Bronchial epithelial cell (primary cell): ENCODE measurements at regions not wholly inside any gene's neighbourhood (a gene's known extent, or its start where the extent isn't known, plus 50 kb on each side); places are given as distances from the start of the nearest gene placed in this dataset.

ENCODE experiments used
- DNase-seq: peaks from one replicate; pipeline ENCODE4 v3.0.0-alpha.2; 2010; ENCODE audit warnings: low read depth
- FAIRE-seq: peaks from 2 replicates; lab custom pipeline; 2011; peaks lifted over from hg19 to GRCh38; lab: Jason Lieb, UNC
- H3K27me3 ChIP-seq: 2 replicates; pipeline ENCODE4 v1.5.1; 2011; ENCODE audit warnings: low read length; ENCODE audit not compliant: control insufficient read depth, insufficient read depth
- H3K36me3 ChIP-seq: 2 replicates; pipeline ENCODE4 v1.5.1; 2011; ENCODE audit warnings: low read length; ENCODE audit not compliant: control insufficient read depth, insufficient read depth
- H3K4me3 ChIP-seq: 2 replicates; pipeline ENCODE4 v1.5.1; 2011; ENCODE audit warnings: mild to moderate bottlenecking, low read depth, low read length, control low read depth
- TF ChIP-seq, protein P1 (sequence below): IDR thresholded peaks from 2 replicates; pipeline ENCODE4 v1.5.1; 2011; ENCODE audit warnings: mild to moderate bottlenecking, moderate library complexity, low read length, control low read depth, inconsistent platforms; ENCODE audit not compliant: insufficient read depth, severe bottlenecking

DNA sequence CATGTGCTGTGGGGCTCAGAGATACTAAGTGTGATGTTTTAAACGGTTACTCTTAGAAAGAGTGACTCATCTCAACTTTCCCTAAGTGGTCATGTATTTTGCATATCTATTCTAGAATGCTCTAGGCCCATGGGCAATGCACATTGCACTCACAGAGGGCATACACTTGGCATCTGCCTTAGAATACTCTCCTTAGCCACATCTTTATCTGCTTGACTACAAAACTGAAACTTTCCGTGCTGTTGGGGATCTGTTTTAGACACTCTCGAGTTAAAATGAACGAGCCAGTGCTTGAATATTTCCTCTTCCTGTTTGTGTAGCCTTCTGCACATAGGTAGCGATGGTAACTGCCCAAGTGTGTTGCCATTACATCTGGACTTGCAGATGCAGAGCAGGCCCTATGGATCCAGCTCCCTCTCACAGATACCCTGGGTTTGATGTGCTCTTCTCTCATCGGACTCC, 180.5 kb downstream of the CAND1 start:
- H3K36me3 ChIP-seq = no peaks in the 10 kb centered on the region
- FAIRE-seq = no peak
- no peak overlapping the region for H3K4me3 ChIP-seq
- H3K27me3 ChIP-seq = no peaks in the 10 kb centered on the region
- TF ChIP-seq, protein P1, sequence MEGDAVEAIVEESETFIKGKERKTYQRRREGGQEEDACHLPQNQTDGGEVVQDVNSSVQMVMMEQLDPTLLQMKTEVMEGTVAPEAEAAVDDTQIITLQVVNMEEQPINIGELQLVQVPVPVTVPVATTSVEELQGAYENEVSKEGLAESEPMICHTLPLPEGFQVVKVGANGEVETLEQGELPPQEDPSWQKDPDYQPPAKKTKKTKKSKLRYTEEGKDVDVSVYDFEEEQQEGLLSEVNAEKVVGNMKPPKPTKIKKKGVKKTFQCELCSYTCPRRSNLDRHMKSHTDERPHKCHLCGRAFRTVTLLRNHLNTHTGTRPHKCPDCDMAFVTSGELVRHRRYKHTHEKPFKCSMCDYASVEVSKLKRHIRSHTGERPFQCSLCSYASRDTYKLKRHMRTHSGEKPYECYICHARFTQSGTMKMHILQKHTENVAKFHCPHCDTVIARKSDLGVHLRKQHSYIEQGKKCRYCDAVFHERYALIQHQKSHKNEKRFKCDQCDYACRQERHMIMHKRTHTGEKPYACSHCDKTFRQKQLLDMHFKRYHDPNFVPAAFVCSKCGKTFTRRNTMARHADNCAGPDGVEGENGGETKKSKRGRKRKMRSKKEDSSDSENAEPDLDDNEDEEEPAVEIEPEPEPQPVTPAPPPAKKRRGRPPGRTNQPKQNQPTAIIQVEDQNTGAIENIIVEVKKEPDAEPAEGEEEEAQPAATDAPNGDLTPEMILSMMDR = no peak
- no peak for DNase-seq

DNA sequence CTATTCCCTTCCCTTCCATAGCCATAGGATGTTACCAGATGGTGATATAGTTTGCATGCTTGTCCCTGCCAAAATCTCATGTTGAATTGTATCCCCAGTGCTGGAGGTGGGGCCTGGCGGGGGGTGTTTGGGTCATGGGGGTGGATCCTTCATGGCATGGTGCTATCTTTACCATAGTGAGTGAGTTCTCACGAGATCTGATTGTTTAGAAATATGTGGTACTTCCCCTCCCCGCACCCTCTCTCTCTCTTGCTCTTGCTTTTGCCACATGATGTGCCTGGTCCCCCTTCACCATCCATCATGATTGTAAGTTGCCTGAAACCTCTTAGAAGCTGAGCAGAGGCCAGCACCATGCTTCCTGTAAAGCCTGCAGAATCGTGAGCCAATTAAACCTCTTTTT, 181.3 kb downstream of the CAND1 start:
- Histone ChIP-seq H3K27me3 (no peaks in the 10 kb centered on the region), H3K36me3 (no peaks in the 10 kb centered on the region), H3K4me3 (no peak overlapping the region)
- FAIRE-seq (no peak), DNase-seq (no peak)
- TF ChIP-seq, protein P1 = no peak

DNA sequence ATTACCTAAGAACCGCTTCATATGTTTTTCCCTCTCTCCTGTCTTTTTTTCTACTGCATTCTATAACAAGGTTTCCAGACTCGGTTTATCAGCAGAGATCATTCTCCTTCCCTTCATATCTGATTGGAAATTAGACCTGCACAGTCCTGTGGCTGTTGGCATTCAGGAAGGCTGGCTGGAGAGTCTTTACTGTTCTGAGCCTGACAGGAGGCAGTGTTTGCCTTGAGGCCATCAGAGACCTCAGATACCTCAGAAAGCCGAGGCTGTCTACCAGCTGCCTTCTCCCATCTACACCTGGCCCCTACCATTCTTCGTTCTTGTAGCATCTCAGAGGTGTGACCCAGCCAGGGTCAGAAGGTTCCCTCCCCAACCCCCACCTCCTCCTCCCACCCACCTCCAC, 182.0 kb downstream of the CAND1 start:
- TF ChIP-seq, protein P1 = no peak
- Histone ChIP-seq H3K36me3 (no peaks in the 10 kb centered on the region), H3K27me3 (no peaks in the 10 kb centered on the region), H3K4me3 (no peak overlapping the region)
- DNase-seq (no peak), FAIRE-seq (no peak)

DNA sequence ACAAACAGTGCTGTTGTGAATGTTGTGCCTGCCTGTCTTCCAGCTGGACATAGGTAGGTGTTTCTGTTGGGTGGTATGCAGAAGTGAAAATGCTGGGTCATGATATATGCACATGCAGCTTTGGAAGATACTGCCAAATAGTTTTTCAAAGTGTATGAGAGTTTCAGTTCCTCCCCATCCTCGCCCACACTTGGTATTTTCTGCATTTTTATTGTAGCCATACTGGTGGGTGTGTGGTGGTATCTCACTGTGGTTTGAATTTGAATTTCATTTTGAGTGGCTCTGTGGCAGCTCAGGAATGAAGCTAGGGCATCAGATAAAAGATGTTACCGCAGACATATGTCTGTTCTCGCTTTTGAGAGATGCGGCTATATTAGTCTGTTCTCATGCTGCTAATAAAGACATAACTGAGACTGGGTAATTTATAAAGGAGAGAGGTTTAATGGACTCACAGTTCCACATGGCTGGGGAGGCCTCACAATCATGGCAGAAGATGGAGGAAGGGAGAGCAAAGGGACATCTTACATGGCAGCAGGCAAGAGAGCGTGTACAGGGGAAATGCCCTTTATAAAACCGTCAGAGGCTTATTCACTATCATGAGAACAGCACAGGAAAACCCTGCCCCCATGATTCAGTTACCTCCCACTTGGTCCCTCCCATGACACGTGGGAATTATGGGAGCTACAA, 183.1 kb downstream of the CAND1 start:
- TF ChIP-seq, protein P1 = no peak
- FAIRE-seq = no peak
- H3K4me3 ChIP-seq = no peak overlapping the region

DNA sequence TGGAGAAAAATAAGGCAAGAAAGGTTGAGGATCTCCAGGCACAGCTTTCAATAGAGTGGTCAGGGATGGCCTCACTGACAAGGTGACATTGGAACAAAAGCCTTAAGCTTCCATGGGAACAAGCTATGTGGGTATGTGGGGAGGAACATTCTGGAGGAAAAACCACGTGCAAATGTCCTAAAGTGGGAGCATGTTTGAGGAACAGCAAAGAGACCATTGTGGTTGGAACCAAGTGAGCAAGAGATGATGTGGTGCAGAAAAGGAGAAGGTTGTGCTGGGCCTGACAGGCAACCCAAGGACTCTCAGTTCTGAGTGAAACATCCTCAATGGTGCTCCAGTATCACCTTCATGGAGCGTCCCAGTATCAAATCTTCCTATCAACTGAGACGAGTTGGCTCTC, 184.0 kb downstream of the CAND1 start:
- Histone ChIP-seq H3K27me3 (no peaks in the 10 kb centered on the region), H3K36me3 (no peaks in the 10 kb centered on the region), H3K4me3 (no peak overlapping the region)
- FAIRE-seq (no peak), DNase-seq (no peak)
- TF ChIP-seq, protein P1 = no peak

More for the DNA sequence above, 183.1 kb downstream of the CAND1 start:
- H3K27me3 ChIP-seq = no peaks in the 10 kb centered on the region
- DNase-seq = no peak
- H3K36me3 ChIP-seq = no peaks in the 10 kb centered on the region

DNA sequence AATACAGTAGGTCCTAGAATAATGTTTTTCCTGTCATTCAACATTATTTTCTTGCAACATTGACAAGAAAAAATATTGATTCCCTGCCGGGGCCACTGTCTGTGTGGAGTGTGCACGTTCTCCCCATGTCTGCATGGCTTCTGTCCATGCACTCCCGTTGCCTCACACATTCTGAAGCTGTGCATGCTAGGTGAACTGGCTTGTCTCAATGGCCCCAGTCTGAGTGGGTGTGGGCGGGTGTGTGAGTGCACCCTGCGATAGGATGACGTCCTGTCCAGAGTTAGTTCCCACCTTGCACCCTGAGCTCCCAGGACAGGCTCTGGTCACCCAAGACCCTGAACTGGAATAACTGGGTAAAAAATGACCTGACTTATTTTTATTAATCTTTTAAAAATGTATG, 186.1 kb downstream of the CAND1 start:
- FAIRE-seq (no peak), DNase-seq (no peak)
- no peak overlapping the region for H3K4me3 ChIP-seq
- TF ChIP-seq, protein P1 = no peak
- no peaks in the 10 kb centered on the region for H3K27me3 ChIP-seq
- H3K36me3 ChIP-seq = no peaks in the 10 kb centered on the region
